COLO668 (cell line): ENCODE measurements at regions not wholly inside any gene's neighbourhood (a gene's known extent, or its start where the extent isn't known, plus 50 kb on each side); places are given as distances from the start of the nearest gene placed in this dataset.

ENCODE experiments used
- DNase-seq: peaks from one replicate; lab custom pipeline; 2025; ENCODE audit not compliant: unreplicated experiment; lab: John Stamatoyannopoulos, UW

- no peak for DNase-seq
Measured at GRCh38 chr11:123378096-123378495, 52.0 kb upstream of the GRAMD1B start.

GRCh38 chr11:123377355-123377754 is 52.7 kb upstream of the GRAMD1B start:
- no peak for DNase-seq

DNA sequence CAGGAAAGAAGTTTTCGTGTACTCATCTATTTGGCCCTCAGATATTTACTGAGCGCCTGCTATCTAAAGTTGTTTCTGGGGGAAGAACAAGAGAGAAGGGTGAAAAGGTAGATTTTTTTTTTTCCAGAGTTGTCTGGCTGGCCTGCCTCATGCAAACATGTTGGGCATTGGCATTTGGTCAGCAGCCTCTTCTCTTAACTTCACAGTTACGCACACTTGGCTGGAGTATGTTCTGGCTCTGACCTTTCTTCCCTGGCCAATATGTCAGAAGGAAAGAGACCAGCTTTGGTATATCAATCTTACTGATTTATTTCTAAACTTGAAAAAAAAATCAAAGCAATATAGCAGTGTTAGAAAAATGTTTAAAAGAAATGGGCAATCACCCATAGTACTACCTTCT is 54.2 kb upstream of the GRAMD1B start:
- DNase-seq, result no peak

DNA sequence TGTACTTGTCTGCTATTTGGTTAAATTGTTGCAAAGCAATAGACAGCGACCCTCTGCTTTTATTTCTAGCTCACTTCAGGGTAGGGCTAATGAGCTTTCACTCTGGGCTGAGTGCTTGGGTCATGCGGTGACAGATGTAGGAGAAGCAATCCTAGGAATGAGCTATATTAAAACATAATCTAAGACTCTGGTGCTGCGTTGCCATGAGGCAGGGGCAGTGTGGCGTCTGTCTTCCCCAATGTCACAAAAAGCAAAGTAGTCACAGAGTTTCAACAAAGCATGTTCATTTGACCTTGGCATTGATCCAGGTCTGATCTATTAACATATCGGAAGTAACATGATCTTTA is 55.5 kb upstream of the GRAMD1B start:
- DNase-seq, result no peak

- no peak for DNase-seq
Measured at GRCh38 chr11:123373754-123374621, 56.1 kb upstream of the GRAMD1B start.

DNA sequence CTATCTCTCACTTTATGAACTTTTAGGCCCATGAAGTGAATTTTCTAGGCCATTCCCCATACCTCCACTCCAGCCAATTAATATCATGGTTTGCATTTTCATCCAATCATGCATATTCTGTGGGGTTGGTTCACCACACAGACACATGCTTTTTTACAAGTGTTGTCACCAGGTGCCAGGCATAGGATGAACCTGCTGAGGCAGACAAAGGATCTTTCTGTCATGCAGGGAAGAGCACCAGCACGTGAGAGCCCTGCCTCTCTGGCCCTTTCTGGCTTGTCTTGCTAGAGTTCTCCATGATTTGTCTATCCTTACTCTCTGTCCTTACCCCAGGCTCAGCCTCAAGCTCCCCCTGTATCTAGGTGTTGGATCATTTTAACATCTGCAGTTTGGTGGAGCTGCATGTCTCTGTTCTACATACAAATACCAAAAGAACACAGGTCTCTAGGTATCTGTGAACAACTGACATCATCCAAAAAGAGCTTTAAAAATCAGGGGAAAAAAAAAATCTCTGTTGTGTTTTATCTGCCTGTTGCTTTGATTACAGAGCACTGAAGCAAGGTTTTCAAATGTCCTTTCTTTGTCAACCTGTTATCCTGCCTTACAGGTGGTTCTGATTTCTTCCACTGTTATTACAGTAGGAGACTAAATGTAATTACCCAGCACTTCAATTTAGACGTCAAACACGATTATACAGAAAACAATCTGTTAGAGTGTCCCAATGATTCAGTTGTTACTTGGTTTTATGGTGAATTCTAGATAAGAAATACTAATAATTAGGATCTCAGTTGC is 58.4 kb upstream of the GRAMD1B start:
- DNase-seq, result no peak

- DNase-seq, result no peak
Measured at GRCh38 chr11:123366924-123367323, 63.1 kb upstream of the GRAMD1B start.

GRCh38 chr11:123365955-123366354 is 64.1 kb upstream of the GRAMD1B start:
- DNase-seq, result no peak

DNA sequence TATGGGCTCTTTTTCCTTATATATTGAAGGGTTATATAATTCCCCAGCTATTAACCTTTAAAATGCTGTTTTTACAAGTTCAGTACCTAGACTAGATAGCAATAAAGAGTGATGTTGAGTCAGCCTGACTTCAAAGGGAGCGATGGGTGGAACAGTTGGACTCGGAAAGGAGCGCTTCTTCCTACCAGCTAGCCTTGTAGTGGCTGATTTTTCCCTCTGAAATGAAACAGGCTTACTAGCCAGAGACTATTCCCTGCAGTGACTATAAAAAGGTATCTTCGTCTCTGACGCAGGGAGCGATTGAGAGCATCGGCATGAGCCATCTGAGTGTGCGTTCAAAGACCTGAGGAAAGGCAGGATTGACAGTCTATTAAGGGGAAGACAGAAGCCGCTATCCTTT is 66.0 kb upstream of the GRAMD1B start:
- DNase-seq, result no peak

GRCh38 chr11:123363556-123363955 is 66.5 kb upstream of the GRAMD1B start:
- no peak for DNase-seq

DNA sequence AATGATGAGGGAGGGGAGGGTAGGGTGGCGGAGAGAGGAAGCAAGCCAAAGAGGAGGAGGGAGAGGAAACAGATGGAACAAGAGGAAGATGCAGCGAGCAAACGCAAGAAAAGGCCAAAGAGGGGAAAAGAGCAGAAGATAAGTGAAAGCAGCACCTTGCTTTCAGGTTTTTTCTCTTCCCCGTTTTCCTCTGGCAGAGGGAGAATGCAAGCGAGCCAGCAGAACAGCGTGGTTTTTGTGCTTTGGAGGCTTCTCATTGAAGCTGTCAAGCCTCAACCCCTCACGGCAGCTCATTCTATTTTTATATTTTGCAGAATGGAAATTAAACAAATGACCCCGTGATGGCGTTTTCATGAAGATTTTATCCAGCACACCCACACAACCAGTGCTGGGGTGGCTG is 67.1 kb upstream of the GRAMD1B start:
- DNase-seq, result no peak

DNA sequence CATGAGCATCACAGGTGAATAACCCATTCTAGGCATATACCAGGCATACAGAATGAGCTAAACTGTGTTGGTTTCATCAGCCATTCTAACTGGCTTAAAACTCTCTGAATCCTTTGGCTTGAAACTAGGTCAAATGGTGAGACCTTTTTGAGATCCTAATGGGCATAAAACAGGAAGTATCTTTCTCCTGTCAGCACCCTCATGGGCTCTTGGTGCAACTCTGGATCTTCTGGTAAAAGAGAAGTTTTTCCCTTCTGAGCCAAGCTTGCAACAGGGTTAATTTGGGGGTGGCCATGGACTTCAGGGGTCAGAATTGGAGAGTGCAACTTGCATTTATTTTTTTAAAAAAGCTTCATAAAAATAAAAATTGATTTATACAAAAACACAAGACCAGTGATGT is 67.9 kb upstream of the GRAMD1B start:
- no peak for DNase-seq

DNA sequence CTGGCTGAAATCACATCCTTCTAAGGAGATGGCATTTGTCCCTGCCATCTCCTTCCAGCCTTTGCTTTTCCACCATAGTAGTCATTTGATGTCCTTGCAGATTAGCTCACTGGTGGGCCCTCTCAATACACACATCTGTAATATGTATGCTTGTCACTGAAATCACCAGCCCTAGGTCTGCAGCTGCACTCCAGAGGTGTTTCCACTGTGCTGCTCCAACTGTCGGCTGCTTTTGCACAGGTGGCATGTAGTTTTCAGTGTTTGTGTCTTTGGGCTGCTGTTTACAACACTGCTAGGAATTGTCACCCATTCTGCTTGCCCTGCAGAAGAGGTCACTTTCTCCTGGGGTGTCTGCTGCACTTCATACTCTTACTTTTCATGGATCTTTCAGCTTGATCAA is 69.0 kb upstream of the GRAMD1B start:
- no peak for DNase-seq

- no peak for DNase-seq
Measured at GRCh38 chr11:123360267-123360936, 69.7 kb upstream of the GRAMD1B start.

DNA sequence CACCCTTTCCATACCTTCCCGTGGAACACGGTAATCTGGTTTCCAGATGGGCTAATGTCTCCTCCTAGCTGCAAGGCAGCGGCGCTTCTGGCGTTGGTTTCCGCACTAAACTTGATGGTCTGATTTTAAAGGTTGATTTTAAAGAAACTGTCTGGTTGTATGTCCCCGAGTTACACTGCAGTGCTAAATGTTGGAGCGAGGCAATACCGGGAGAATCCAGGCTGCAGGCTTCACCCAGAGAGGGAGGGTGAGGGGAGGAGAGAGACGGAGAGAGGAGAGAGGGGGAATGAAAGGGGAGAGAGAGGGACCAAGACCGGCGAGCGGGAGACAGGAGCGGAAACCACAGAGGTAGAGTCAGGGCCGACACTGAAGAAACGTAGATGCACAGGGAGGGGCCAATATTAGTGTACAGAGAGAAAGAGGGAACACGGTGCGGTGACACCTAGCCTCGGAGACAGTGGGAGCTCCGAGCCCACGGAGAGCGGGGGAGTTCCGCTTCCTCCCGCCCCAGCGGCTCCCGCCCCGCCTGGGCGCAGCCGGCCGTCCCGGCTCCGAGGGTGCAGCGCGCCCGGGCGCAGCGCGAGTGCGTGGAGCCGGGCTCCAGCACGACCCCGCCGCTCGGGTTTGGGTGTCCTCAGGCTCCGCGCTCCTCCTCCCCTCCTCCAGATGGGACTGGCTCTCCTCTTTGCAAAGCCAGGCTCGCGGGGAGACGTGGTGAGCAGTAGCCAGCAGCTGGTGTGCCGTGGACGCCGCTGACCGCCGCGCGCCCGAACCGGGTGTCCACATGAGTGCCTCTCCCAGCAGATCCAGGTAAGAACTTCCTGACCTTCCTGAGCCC is 71.9 kb upstream of the GRAMD1B start:
- DNase-seq, result no peak

DNA sequence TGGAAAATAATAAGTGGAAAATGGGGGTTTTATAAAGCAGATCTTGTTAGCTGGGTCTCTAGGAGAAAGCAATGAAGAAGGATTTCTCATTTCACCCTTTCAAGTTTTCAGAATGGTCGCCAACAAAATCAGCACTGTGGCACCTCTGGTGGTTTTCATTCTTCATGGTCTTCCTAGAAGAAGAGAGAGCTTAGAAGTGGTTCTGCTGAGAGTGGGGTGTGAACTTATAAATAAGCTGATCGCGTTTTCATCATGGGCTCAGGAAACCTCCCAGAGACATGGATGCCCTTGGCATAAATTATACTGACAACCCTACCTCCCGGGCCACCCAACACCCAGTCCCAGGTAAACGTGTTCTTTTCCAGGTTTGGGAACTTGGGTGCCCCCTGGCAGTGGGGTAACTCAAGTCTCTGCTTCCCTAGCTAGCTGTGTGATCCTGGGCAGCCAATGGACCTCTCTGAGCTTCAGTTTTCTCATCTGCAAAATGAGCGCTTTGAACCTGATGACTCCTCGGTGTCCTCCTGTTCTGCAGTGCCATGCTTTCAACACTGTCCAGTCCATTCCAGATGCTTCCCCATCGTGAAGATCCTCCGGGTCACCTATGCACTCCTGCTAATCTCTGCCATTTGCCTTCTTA is 72.6 kb upstream of the GRAMD1B start:
- no peak for DNase-seq

DNA sequence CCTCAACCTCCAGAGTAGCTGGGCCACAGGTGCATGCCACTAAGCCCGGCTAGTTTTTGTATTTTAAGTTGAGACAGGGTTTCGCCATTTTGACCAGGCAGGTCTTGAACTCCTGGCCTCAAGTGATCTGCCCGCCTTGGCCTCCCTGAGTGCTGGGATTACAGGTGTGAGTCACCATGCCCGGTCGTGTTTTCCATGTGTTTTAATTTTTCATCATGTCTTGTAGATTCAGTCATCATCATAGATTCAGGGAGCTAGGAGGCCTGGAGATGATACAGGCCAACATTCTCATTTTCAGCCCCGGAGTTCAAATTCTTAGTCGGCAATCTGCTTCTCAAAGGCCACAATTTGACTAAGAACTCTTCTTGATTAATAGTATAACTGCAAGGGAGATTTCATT is 73.5 kb upstream of the GRAMD1B start:
- no peak for DNase-seq

DNA sequence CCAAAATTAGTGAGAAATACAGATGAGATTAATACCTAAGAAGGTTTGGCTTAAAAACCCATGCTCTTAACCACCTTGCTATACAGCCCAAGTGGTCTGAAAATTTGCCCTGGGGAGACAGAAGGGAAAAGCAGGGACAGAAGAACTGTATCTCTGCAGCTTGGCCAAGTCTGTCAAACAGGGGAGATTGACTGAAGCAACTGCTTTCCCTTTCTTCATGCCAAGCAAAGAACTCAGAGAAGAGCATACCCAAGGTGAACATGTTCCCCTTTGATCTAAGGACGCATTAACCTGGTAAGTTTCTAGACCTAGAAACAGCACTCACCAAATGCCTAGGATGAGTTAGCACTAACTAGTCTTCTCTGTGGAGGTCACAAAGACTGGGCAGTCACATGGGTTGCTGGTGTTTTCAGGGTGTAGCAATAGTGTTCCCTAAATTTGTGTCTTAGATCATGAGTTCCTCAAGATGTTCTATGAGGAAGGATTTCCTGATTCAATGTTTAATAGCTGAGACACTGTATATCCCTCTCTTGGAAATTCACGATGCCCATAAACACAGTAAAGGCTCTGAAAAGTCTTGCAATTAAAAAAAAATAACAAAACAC is 75.6 kb upstream of the GRAMD1B start:
- no peak for DNase-seq

GRCh38 chr11:123351375-123351774 is 78.7 kb upstream of the GRAMD1B start:
- no peak for DNase-seq

- no peak for DNase-seq
Measured at GRCh38 chr11:123349382-123349781, 80.7 kb upstream of the GRAMD1B start.
